ENCODE measurements at regions not wholly inside any gene's neighbourhood (a gene's known extent, or its start where the extent isn't known, plus 50 kb on each side); places are given as distances from the start of the nearest gene placed in this dataset.
"Not testable (repeated sequence)": the region's sequence is repeated elsewhere in the genome, so short reads cannot be mapped to it uniquely, and the experiment has no call there.

GRCh38 chr5:45007102-45007501, 198.4 kb downstream of the MRPS30 start:
- not testable (repeated sequence) for TF ChIP-seq FOXM1 (IDR thresholded peaks at IDR 0.05; ENCODE audit: borderline replicate concordance); ARNT (IDR thresholded peaks at IDR 0.05)

Data from HEK293T (cell line).